ENCODE measurements at regions not wholly inside any gene's neighbourhood (a gene's known extent, or its start where the extent isn't known, plus 50 kb on each side); places are given as distances from the start of the nearest gene placed in this dataset.
A peak's percentile ranks its signal among the peaks of the same experiment; 100 is the strongest.
"Not testable (repeated sequence)": the region's sequence is repeated elsewhere in the genome, so short reads cannot be mapped to it uniquely, and the experiment has no call there.

GRCh38 chr1:199867601-199868000 is 159.9 kb upstream of the NR5A2 start:
- no peak for DNase-seq

- no peak for DNase-seq
Observed at GRCh38 chr1:199868777-199869176, 158.7 kb upstream of the NR5A2 start.

DNA sequence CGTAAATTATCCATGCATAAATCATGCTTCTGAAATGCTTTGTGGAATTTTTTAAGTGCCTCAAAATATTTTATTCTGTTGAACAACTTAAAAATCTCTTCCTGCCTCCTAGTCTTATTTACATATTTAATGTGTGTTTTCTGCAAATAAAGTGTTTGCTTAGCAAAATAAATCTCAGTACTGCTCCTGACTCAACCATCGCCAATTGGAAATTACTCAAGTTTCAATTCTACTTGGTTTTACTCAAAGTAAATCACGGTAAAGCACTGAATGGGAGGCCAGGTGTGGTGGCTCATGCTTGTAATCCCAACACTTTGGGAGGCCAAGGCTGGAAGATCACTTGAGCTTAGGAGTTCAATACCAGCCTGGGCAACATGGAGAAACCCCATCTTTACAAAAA is 152.2 kb upstream of the NR5A2 start:
- DNase-seq: no peak

DNA sequence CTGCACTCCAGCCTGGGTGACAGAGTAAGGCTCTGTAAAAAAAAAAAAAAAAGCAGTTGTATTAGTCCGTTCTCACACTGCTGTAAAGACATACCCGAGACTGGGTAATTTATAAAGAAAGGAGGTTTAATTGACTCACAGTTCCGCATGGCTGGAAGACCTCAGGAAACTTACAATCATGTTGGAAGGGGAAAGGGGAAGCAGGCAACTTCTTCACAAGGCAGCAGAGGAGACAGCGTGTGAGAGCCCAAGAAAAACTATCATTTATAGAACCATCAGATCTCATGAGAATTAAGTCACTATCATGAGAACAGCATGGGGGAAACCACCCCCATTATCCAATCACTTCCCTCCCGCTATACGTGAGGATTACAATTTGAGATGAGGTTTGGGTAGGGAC is 151.7 kb upstream of the NR5A2 start:
- no peak for DNase-seq

GRCh38 chr1:199877526-199878384 is 149.8 kb upstream of the NR5A2 start:
- DNase-seq: no peak

GRCh38 chr1:199878823-199879222 is 148.7 kb upstream of the NR5A2 start:
- no peak for DNase-seq

DNA sequence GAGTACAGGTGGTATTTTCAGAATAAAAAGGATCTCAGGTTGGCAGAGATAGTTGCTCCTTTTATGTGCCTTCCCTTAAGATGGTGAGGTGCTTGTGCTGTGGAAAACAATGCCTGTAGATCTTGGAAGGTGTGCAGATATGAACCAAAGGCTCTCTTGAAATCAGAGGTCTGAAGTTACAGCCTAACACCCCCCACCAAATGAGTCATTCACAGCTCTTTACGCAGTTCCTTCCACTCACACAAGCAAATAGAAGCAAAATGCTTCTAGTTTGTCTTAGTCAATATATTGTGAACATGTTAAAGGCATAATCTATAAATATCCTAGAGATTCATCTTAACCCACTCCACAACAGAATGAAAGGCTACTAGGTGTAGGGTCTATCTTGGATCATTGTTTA is 128.9 kb upstream of the NR5A2 start:
- no peak for DNase-seq

DNA sequence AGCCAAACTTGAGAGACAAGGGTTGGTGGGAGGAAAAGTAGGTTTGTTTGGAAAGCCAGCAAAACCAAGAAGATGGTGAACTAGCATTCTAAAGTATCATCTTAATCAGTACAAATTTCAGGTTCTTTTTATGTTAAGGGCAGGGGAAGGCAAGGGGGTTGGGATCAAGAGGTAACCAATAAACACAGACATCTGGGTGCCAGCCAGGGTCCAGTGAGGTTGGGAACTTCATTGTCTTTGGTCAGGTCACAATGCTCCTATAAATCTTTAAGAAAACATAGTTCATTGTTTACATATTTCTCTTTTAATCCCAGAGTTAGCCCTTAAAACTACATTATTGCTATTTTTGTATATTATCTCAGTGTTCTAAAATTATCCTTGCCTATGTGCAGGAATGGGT is 126.2 kb upstream of the NR5A2 start:
- DNase-seq: no peak

DNA sequence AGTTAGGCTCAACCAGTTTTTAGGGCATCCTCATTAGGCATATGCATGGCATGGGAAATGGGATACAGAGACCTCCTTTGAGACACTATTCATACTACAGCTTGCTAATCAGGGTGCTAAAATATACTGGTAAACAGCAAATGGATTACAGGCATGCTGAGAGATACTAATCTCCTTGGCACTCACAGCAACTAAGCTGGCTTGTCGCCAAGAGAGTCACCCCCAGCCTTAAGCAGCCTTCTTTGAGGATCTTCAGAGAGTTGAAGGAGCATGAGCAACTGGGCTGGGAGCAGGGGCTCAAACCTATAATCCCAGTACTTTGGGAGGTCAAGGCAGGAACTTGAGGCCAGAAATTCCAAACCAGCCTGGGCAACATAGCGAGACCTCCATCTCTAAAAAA is 120.1 kb upstream of the NR5A2 start:
- no peak for DNase-seq

GRCh38 chr1:199909137-199909536 is 118.4 kb upstream of the NR5A2 start:
- DNase-seq: no peak

DNA sequence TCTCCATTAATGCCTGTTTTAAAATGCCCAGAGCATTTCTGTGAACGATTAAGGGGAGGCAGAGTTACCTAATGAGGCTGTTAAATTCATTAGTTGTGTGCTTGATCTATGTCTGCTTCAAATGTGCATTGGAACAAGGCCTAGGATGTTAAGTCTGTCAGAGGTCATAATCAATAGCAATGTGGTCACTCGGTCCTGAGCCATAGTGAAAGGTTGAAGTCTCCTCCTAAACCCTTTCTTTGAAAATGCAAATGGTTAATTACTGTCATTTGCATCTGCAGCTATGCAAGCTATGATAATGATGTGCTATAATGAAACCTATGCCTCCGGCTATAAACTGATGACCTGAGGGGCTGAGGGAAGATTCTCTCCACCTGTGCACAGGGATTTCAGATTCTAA is 114.2 kb upstream of the NR5A2 start:
- no peak for DNase-seq

DNA sequence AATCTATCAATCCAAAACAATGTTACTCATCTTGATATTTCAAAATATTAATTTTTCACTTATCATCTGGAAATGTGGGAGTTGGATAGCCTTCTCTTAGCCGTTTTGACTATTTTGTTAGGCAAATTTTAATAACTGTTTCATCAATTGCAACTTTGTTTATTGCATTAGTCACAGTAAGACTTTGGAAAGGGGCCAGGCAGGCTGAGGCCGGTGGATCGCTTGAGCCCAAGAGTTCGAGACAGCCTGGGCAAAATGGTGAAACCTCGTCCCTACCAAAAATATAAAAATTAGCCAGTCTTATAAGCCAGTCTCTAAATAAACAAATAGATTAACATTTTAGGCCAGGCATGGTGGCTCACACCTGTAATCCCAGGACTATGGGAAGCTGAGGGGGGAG is 113.0 kb upstream of the NR5A2 start:
- DNase-seq: no peak

DNA sequence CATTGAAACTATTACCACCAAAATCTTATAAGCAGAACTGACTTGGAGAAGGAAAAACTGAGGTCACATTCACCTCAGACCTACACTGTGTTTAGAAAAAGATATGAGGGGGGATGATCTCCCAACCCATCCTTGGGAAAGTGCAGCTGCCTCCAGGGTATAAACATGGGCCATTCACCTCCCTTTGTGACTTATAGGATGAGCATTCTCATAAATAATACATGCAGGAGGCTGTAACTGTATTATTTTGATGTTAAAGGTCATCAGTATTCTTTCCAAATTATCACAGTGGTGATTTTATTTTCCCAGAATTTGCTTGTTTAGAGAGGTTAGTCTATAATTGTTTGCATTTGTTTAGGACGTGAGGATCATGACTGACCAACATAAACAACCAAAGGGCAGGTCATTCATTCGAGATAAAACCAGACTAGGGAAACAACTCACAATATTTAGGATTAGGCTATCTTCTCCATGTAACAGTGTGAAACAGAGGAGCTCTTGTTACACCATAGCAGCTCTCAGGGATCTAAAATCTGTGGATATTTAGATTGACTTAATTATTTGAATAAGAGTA is 109.2 kb upstream of the NR5A2 start:
- DNase-seq: no peak

DNA sequence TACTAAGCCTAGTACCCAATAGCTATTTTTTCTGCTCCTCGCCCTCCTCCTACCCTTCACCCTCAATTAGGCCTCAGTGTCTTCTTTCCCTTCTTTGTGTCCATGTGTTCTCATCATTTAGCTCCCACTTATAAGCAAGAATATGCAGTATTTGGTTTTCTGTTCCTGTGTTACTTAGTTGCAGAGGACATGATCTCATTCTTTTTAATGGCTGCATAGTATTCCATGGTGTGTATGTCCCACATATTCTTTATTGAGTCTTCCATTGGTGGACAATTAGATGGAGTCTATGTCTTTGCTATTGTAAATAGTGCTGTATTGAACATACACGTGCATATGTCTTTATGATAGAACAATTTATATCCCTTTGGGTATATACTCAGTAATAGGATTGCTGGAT is 106.9 kb upstream of the NR5A2 start:
- no peak for DNase-seq

- DNase-seq: no peak
Observed at GRCh38 chr1:199929556-199929955, 98.0 kb upstream of the NR5A2 start.

GRCh38 chr1:199930067-199930466 is 97.4 kb upstream of the NR5A2 start:
- DNase-seq: not testable (repeated sequence)

DNA sequence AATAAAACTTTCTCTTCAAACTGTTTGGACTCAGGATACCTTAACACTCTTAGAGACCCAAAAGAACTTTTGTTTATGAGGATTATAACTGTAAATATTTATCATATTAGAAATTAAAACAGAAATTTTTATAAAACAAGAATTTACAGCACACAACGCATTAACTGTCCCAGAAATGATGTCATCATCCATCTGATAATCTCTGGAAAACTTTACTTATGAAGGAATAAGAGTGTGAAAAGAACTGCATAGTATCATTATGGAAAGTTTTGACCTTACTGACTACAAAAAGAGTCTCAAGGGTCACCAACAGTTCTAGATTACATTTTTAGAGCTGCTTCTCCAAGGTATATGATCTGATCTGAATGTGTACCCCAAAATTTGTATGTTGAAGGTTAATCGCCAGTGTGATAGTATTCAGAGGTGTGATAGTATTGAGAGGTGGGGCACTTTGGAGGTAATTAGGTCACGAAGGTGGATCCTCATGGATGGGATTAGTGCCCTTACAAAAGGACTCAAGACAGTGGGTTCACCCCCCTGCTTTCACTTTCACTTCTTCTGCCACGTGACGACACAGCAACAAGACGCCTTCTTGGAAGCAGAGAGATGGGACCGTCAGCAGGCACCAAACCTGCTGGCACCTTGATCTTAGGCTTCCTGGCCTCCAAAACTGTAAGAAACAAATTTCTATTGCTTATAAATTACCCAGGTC is 95.7 kb upstream of the NR5A2 start:
- DNase-seq: peak; percentile 4

DNA sequence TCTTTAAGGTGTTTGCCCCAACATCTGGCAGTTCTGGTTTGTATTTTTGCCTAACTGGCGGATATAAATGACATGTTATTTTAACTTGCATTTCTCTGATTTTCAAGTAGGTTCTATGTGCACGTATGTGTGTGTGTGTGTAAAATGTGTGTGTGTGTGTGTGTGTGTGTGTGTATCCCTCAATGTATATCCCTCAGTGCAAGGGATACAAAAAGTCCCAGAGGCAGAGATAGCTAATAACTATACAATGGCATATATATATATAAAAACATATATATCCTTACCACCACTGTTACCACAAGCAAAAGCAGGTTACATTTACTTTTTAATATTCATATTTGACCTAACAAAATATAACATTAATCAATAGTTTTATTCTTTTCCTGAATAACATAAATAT is 95.0 kb upstream of the NR5A2 start:
- no peak for DNase-seq

DNA sequence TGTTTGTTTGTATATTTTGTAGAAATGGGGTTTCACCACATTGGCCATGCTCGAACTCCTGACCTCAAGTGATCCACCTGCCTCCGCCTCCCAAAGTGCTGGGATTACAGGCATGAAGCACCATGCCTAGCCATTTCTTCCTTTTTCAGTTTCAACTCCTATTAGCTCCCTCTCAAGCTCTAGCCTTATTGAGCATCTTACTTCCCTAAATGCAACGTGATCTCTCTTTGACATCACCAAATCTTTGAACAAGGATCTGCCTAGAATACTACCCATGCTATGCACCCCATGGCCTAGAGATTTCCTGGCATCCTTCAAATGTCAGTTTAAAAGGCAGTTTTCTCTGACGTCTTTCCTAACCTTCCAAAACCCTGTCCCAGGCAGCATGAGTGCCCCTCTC is 91.1 kb upstream of the NR5A2 start:
- no peak for DNase-seq

GRCh38 chr1:199937161-199937560 is 90.3 kb upstream of the NR5A2 start:
- DNase-seq: no peak

DNA sequence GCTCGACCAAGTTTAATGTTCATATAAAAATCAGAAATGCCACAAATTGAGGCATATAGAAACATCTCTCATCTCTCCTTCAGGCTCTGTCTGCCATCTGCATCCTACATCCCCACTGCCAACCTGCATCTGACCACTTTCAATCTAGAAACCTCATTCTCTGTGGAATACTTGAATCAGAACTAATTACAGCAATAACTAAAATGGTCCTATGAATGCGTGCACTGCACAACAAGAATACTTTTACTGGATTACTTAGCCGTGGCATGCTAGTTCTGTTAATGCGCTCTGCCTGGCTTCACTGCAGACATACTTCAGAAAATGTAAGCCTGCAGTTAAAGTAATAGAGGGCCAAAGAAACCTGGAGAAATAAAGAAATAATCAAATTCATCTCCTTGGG is 89.8 kb upstream of the NR5A2 start:
- DNase-seq: no peak

DNA sequence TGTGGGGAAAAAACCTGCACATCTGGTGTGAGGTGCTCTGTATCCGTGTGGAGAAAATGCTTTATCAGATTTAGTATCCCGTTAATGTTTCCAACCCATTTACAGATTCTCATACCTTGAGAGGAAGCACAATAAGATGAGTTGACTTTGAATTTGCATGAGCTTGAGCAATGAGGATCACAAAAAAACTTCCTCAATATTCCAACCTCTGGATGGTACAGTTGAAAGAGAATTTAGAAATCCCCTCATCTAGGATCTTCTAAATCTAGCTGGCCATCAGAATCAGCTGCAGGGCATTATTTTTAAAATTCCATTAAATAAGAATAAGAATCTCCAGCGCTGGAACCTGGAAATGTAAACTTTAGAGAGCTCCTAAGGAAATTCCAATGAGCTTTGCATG is 82.5 kb upstream of the NR5A2 start:
- no peak for DNase-seq

DNA sequence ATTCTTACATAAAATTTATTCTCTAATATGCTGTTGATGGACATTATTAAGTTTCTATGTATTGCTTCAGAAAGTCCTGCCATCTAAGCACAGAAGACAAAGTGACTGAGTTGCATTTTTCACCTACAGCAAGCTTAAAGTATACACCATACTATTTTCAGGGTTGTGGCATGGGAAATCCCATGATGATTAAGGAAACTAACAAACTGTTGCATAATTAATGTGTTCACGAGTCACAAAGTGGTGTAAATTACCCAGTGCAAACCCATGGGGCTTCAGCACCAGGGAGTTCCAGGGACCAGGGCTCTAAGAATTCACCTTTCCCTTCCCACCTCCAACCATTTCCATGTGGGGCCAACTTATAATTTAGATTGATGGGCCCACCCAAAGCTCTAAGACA is 81.9 kb upstream of the NR5A2 start:
- DNase-seq: no peak

Data from central memory CD4-positive, alpha-beta T cell (primary cell).